Muscle of leg (tissue), 3 donors: ENCODE measurements at regions not wholly inside any gene's neighbourhood (a gene's known extent, or its start where the extent isn't known, plus 50 kb on each side); places are given as distances from the start of the nearest gene placed in this dataset.

Source experiments
- DNase-seq: peaks from one replicate; pipeline ENCODE4 v3.0.0; 2013
- H3K27ac ChIP-seq: one replicate; pipeline ENCODE4 v1.5.1; 2013; ENCODE audit warnings: mild to moderate bottlenecking, low read length, control low read depth
- H3K27me3 ChIP-seq: one replicate; pipeline ENCODE4 v1.6.1; 2013; ENCODE audit warnings: low read length; ENCODE audit not compliant: control insufficient read depth, insufficient read depth
- H3K36me3 ChIP-seq: one replicate; pipeline ENCODE4 v1.6.1; 2013; ENCODE audit warnings: low read length; ENCODE audit not compliant: control insufficient read depth, insufficient read depth
- H3K4me1 ChIP-seq: one replicate; pipeline ENCODE4 v1.6.1; 2013; ENCODE audit warnings: low read length; ENCODE audit not compliant: control insufficient read depth, insufficient read depth
- H3K4me3 ChIP-seq: one replicate; pipeline ENCODE4 v1.5.1; 2013; ENCODE audit warnings: low read length, control low read depth
- H3K9me3 ChIP-seq: replicated peaks from 2 replicates; pipeline ENCODE4 v1.6.1; 2013; ENCODE audit warnings: low read depth, low read length; ENCODE audit not compliant: control insufficient read depth
- WGBS: methylation state at CpG from one replicate; pipeline ENCODE4 v1.1.5; 2013; ENCODE audit warnings: missing lambda C conversion rate; ENCODE audit not compliant: insufficient coverage; 5-methylcytosine and 5-hydroxymethylcytosine counted together

- H3K27ac ChIP-seq: no peak overlapping the region
- H3K4me1 ChIP-seq: no peaks in the 10 kb centered on the region
- H3K36me3 ChIP-seq: no peaks in the 10 kb centered on the region
- no peak overlapping the region for H3K4me3 ChIP-seq
- no peaks in the 10 kb centered on the region for H3K9me3 ChIP-seq
- no peak for DNase-seq
- H3K27me3 ChIP-seq: peaks cover 5% of the 10 kb centered on the region
- no CpG with 5 or more reads among the region's 3 CpGs for WGBS
Measured at GRCh38 chr20:51166489-51166888, 143.6 kb upstream of the KCNG1 start.

- no peak for DNase-seq
- H3K36me3 ChIP-seq: no peaks in the 10 kb centered on the region
- H3K27ac ChIP-seq: no peak overlapping the region
- H3K27me3 ChIP-seq: peaks cover 12% of the 10 kb centered on the region
- no peaks in the 10 kb centered on the region for H3K4me1 ChIP-seq
- H3K4me3 ChIP-seq: no peak overlapping the region
- 70% methylated on average over 6 of the region's 9 CpGs for WGBS
- H3K9me3 ChIP-seq: no peaks in the 10 kb centered on the region
Measured at GRCh38 chr20:51165131-51165530, 142.2 kb upstream of the KCNG1 start.

DNA sequence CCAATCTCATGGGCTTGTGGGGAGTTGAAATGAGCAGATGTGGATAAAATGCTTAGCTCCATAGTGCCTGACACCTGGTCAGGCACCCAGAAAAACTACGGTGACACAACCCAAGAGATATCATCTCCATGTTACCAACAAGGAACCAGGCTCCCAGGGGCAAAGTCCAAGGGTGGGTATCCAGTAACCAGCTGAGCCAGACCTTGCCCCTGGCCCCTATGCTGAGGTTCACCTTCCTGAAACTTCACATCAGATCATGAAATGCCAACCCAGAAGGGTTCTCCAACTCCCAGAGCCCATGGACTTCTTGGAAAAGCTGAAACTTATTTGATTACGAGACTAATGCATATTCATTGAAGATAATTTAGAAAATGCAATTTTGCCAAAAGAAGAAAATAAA lies 141.8 kb upstream of the KCNG1 start:
- no peak for DNase-seq
- no peaks in the 10 kb centered on the region for H3K4me1 ChIP-seq
- 80% methylated on average over 1 of the region's 2 CpGs for WGBS
- no peak overlapping the region for H3K4me3 ChIP-seq
- no peaks in the 10 kb centered on the region for H3K9me3 ChIP-seq
- H3K27ac ChIP-seq: no peak overlapping the region
- H3K36me3 ChIP-seq: no peaks in the 10 kb centered on the region
- H3K27me3 ChIP-seq: peaks cover 15% of the 10 kb centered on the region

DNA sequence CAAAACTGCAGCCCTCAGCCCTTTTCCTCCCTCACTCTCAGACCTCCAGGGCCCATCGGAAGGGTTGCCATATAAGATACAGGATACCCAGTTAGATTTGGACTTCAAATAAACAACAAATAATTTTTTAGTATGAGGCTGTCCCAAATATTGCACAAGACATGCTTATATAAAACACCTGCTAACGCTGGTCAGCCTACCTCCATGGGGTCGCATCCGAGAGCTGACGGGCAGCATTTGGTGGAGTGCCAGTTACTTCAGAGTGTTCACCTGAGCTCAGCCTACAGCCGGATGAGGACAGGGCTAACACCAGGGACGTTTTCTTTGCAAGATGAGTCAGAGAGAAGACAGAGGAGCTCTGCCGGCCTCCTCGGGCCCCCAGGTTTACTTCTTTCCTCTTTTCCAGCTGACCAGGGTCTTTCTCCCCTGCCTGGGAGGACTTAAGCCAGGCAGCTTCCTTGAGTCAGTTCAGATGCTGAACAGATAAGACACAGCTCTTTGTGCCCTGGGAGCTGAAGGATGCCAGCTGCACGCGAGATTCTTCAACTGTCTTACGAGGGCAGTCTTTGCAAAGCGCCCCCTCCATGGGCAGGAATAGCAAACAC lies 141.2 kb upstream of the KCNG1 start:
- WGBS: 67% methylated on average over 12 of the region's 13 CpGs
- DNase-seq: no peak
- H3K27ac ChIP-seq: no peak overlapping the region
- H3K4me3 ChIP-seq: no peak overlapping the region
- peaks cover 17% of the 10 kb centered on the region for H3K27me3 ChIP-seq
- H3K36me3 ChIP-seq: no peaks in the 10 kb centered on the region
- H3K9me3 ChIP-seq: no peaks in the 10 kb centered on the region
- H3K4me1 ChIP-seq: no peaks in the 10 kb centered on the region

DNA sequence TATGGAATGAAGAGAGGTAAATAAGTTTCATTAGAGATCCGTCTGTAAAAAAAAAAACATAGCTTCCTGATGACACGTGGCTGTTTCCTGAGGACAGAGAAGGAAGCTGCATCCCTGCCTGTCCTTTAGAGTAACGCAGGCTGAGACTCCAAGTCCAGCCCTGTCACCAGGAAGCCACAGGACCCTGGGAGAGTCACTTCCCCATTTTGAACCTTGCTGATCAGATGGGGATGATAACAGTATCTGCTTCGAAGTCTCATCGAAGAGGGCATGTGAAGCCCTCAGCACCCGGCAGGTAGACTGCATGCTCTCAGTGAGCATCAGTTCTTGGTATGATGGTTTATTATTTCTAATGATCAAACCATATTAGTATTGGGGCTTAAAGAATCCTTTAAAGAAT lies 139.1 kb upstream of the KCNG1 start:
- H3K4me3 ChIP-seq: no peak overlapping the region
- no peaks in the 10 kb centered on the region for H3K4me1 ChIP-seq
- no peaks in the 10 kb centered on the region for H3K9me3 ChIP-seq
- H3K36me3 ChIP-seq: no peaks in the 10 kb centered on the region
- WGBS: 52% methylated on average over 3 of the region's 6 CpGs
- no peak for DNase-seq
- H3K27me3 ChIP-seq: peaks cover 23% of the 10 kb centered on the region
- H3K27ac ChIP-seq: no peak overlapping the region

DNA sequence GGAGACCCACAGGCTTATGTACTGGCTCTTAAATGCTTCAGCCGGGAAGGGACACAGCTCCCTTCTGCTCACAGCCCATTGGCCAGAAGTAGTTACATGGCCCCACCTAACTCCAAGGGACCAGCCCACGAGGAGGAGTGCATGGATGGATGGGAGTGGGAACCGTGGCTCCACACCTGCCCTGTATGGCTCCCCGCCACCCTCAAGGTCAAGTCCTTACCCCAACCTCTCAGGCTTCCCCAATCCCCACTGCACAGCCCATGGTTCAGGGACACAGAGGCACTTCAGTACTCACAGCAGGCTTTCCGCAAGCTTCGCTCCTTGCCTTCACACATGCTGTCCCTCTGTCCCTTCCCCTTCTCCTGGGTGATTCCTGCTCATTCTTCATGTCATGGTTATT lies 137.9 kb upstream of the KCNG1 start:
- H3K27me3 ChIP-seq: peaks cover 24% of the 10 kb centered on the region
- no peak overlapping the region for H3K4me3 ChIP-seq
- no peaks in the 10 kb centered on the region for H3K36me3 ChIP-seq
- H3K27ac ChIP-seq: no peak overlapping the region
- WGBS: 73% methylated on average over 3 of the region's 6 CpGs
- H3K9me3 ChIP-seq: no peaks in the 10 kb centered on the region
- no peak for DNase-seq
- H3K4me1 ChIP-seq: no peaks in the 10 kb centered on the region

DNA sequence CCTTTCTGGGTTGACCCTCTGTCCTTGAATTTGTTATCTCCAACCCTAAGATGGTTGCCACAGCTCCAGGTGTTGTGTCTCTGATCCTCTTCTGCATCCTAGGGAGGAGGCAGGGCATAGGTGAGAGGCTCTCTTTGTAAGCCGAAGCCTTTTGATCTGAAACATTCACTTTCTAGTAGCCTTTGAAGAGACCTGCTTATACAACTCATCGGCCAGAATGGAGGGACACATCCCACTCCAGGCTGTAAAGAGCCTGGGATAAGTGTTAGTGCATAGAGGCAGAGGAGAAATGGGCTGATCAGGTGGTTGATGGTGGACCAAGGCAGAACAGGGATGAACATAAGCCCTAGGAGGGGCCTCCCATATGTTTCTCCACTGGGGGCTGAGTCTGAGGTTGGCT lies 137.1 kb upstream of the KCNG1 start:
- Histone ChIP-seq H3K27ac (no peak overlapping the region), H3K9me3 (no peaks in the 10 kb centered on the region), H3K4me1 (no peaks in the 10 kb centered on the region), H3K27me3 (peaks cover 25% of the 10 kb centered on the region), H3K36me3 (no peaks in the 10 kb centered on the region), H3K4me3 (no peak overlapping the region)
- WGBS: no CpG with 5 or more reads among the region's 2 CpGs
- no peak for DNase-seq

GRCh38 chr20:51159303-51159702 lies 136.4 kb upstream of the KCNG1 start:
- Histone ChIP-seq H3K4me1 (no peaks in the 10 kb centered on the region), H3K4me3 (no peak overlapping the region), H3K27me3 (peaks cover 29% of the 10 kb centered on the region), H3K9me3 (no peaks in the 10 kb centered on the region), H3K36me3 (no peaks in the 10 kb centered on the region), H3K27ac (no peak overlapping the region)
- no peak for DNase-seq
- WGBS: 77% methylated on average over 7 of the region's 8 CpGs

- Histone ChIP-seq H3K9me3 (no peaks in the 10 kb centered on the region), H3K4me1 (no peaks in the 10 kb centered on the region), H3K36me3 (no peaks in the 10 kb centered on the region), H3K4me3 (no peak overlapping the region), H3K27me3 (peaks cover 29% of the 10 kb centered on the region), H3K27ac (no peak overlapping the region)
- WGBS: 84% methylated on average over 6 of the region's 7 CpGs
- no peak for DNase-seq
Measured at GRCh38 chr20:51158226-51158625, 135.3 kb upstream of the KCNG1 start.

DNA sequence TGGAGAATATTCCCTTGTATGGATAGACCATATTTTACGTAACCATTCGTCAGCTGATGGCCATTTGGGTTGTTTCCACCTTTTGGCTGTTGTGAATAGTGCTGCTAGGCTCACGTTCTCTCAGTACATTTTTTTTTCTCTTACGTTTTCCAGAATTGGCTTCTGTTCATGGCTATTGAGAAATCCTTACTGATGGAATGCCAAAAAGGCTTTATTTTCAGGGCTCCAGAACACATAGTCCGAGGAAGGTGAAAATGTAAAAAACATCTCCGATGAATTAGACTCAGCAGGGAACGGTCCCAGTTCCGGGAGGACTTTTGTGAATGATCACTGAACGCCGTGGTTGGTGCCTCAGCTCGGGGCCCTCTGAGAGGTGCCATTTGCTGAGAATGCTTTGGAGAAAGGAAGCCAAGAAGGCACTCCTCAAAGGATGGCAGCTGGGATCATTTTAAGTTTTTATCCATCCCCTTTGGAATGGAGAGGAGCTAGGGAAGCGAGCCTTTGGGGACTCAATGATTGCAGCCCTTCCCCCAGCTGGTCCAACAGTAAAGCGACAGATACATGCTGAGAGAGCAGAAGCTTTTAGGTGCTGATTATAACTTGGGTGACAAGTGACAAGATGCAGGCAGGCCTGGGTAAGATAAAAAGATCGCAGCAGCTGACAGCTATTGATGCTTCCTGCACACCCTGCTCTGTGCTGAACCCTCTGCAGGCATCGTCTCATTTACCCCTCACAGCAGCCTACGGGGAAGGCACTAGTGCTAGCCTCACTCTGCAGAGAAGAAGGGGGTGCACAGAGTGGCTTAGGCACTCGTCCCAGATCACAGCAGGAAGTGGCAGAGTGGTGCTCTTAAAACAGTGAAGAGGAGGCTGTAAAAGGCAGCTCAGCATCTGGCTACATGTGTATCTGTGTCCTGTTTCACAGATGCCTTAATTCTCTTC lies 133.4 kb upstream of the KCNG1 start:
- peaks cover 26% of the 10 kb centered on the region for H3K27me3 ChIP-seq
- peak; percentile 86 for DNase-seq
- no peaks in the 10 kb centered on the region for H3K9me3 ChIP-seq
- H3K27ac ChIP-seq: no peak overlapping the region
- no peaks in the 10 kb centered on the region for H3K4me1 ChIP-seq
- no peaks in the 10 kb centered on the region for H3K36me3 ChIP-seq
- 15% methylated on average over 9 of the region's 17 CpGs for WGBS
- no peak overlapping the region for H3K4me3 ChIP-seq
